A673 (cell line): ENCODE measurements at regions not wholly inside any gene's neighbourhood (a gene's known extent, or its start where the extent isn't known, plus 50 kb on each side); places are given as distances from the start of the nearest gene placed in this dataset.
"Not testable (repeated sequence)": the region's sequence is repeated elsewhere in the genome, so short reads cannot be mapped to it uniquely, and the experiment has no call there.

Experiments
- BruUV-seq: library from RNA; stranded (reverse); fragments of 400-500 nt; replicated peaks from 2 replicates; lab custom pipeline; 2021; lab: Mats Ljungman, UMichigan
- CTCF ChIA-PET: fragments of 300-600 bp; sonication (Branson Sonifier 250); formaldehyde crosslinking; loops from one replicate; lab custom pipeline; 2022; ENCODE audit warnings: antibody characterized with exemption; lab: Charles Lee
- POLR2A ChIA-PET: fragments of 300-600 bp; sonication (Branson Sonifier 250); formaldehyde crosslinking; loops from one replicate; lab custom pipeline; 2022; ENCODE audit warnings: antibody characterized with exemption; ENCODE audit not compliant: low non-redundant PET; lab: Charles Lee
- DNase-seq: peaks from one replicate; pipeline ENCODE4 v3.0.0-alpha.2; 2015; ENCODE audit warnings: low spot score
- H3K27ac ChIP-seq: fragments of 200-600 bp; sonication (generic); 2 replicates; pipeline ENCODE4 v1.5.1; 2016; ENCODE audit warnings: mixed run types, low read depth, mild to moderate bottlenecking, mixed read lengths, antibody characterized with exemption, low read length; ENCODE audit not compliant: poor library complexity, severe bottlenecking
- H3K27me3 ChIP-seq: fragments of 200-600 bp; sonication (generic); replicated peaks from 2 replicates; pipeline ENCODE4 v1.6.1; 2017; ENCODE audit warnings: mixed run types, low read depth, mild to moderate bottlenecking, mixed read lengths, antibody characterized with exemption, low read length; ENCODE audit not compliant: insufficient read depth, poor library complexity
- H3K36me3 ChIP-seq: fragments of 200-600 bp; sonication (generic); 2 replicates; pipeline ENCODE4 v1.6.1; 2016; ENCODE audit warnings: mixed run types, mild to moderate bottlenecking, mixed read lengths, antibody characterized with exemption, low read length; ENCODE audit not compliant: insufficient read depth, poor library complexity, severe bottlenecking
- H3K4me1 ChIP-seq: fragments of 200-600 bp; sonication (generic); 2 replicates; pipeline ENCODE4 v1.6.1; 2017; ENCODE audit warnings: mixed run types, mild to moderate bottlenecking, mixed read lengths, antibody characterized with exemption, low read length; ENCODE audit not compliant: insufficient read depth, poor library complexity, severe bottlenecking
- H3K4me3 ChIP-seq: fragments of 200-600 bp; sonication (generic); 2 replicates; pipeline ENCODE4 v1.5.1; 2016; ENCODE audit warnings: low read depth, mixed run types, mild to moderate bottlenecking, mixed read lengths, low read length; ENCODE audit not compliant: poor library complexity, severe bottlenecking
- H3K9me3 ChIP-seq: fragments of 200-600 bp; sonication (generic); 2 replicates; pipeline ENCODE4 v1.6.1; 2016; ENCODE audit warnings: mixed run types, low read depth, mild to moderate bottlenecking, mixed read lengths, antibody characterized with exemption, low read length; ENCODE audit not compliant: poor library complexity, severe bottlenecking
- EZH2 ChIP-seq: fragments of 200-600 bp; sonication (generic); IDR thresholded peaks from 2 replicates; pipeline ENCODE4 v1.6.1; 2017; ENCODE audit warnings: borderline replicate concordance, low read depth, mild to moderate bottlenecking, mixed read lengths, antibody characterized with exemption, low read length; ENCODE audit not compliant: poor library complexity, severe bottlenecking
- intact Hi-C: fragments of 100-400 bp; cut with micrococcal nuclease; formaldehyde crosslinking; loops from one replicate; pipeline ENCODE4 v1.10.0; 2022; ENCODE audit not compliant: unreplicated experiment
- TF ChIP-seq, protein P1 (sequence below): fragments of 300-800, 200-600 bp; sonication (generic); conservative IDR thresholded peaks from 2 replicates; pipeline ENCODE4 v1.5.1; 2017; ENCODE audit warnings: low read depth, mild to moderate bottlenecking, antibody characterized with exemption, low read length, moderate library complexity, mixed read lengths

DNA sequence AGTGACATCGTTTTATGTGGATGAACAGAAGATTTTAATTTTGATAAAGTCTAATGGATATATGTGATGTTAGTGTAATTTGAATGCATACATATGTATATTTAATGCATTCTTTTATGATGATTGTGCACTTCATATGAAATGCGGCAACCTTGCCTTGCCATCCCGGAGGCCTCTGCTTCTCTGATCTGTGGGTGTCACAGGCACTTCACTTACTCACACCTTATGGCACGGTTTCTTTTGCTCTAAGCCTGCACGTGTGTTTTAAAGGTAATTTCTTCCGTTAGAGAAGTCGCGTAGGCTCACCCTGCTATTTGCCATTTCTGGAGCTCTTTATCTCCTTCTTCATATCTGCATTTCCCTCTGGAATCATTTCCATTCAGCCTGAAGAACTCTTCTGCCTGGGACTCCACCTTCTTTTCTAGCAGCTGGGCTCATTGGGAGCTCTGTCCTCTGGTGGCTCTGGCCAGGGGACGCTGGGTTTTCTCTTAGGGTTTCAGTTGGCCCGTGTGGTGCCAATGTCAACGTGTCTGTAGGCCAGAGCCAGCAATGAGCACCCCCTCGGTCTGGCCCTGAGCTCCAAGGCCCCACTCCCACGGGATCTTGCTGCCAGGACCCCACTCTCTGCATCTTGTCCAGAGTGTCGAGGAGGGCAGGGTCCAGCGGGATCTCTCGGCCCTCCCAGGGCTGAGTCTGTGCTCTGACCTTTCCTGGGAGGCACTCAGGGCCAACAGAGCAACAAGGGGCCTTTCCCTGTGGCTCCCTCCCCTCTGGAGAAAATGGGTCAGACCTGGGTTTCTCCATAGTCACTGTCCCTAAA is 97.3 kb downstream of the RTP5 start:
- TF ChIP-seq, protein P1, sequence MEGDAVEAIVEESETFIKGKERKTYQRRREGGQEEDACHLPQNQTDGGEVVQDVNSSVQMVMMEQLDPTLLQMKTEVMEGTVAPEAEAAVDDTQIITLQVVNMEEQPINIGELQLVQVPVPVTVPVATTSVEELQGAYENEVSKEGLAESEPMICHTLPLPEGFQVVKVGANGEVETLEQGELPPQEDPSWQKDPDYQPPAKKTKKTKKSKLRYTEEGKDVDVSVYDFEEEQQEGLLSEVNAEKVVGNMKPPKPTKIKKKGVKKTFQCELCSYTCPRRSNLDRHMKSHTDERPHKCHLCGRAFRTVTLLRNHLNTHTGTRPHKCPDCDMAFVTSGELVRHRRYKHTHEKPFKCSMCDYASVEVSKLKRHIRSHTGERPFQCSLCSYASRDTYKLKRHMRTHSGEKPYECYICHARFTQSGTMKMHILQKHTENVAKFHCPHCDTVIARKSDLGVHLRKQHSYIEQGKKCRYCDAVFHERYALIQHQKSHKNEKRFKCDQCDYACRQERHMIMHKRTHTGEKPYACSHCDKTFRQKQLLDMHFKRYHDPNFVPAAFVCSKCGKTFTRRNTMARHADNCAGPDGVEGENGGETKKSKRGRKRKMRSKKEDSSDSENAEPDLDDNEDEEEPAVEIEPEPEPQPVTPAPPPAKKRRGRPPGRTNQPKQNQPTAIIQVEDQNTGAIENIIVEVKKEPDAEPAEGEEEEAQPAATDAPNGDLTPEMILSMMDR, result no peak
- TF ChIP-seq EZH2, result no peak
- Histone ChIP-seq H3K9me3 (no peaks in the 10 kb centered on the region), H3K27ac (peak overlapping the region; percentile 63), H3K4me1 (peaks cover 29% of the 10 kb centered on the region), H3K27me3 (no peaks in the 10 kb centered on the region), H3K4me3 (no peak overlapping the region), H3K36me3 (peaks cover 2% of the 10 kb centered on the region)
- CTCF ChIA-PET, result no interaction called here
- no TSS peak for BruUV-seq
- POLR2A ChIA-PET, result no interaction called here
- no peak for DNase-seq
- intact Hi-C loops, result no loop called here

DNA sequence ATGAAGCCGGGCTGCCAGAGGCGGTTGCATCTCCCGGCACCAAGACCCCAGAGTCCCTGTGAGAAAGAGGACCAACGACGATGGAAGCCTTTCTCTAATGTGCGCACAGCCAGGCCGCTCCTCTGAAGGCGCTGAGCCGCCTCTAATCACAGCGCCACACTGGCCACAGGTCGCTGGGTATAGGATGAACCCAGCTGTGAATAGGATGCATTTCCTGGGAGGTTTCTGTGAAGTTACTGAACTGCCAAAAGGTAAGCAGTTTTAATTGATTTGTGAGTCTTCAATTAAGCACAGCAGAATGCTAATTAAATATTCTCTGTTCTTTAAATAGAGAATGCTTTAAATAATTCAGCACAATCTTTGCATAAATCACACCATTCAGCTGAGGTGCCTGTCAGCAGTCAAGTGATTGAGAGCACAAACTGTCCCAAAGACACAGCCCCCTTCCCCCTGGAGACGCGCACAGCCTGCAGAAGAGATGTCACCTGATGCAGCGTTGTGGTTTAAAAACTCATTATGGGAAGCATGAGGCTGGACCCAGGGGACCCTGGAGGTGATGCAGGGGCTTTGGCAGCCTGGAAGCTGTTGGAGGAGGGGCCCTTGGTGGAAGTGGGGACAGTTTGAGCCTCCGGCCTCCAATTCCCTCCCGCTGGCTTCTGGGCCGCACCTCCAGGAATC is 98.1 kb downstream of the RTP5 start:
- H3K36me3 ChIP-seq, result peaks cover 10% of the 10 kb centered on the region
- no peak for TF ChIP-seq EZH2
- TF ChIP-seq, protein P1, result no peak
- H3K9me3 ChIP-seq, result no peaks in the 10 kb centered on the region
- H3K4me3 ChIP-seq, result no peak overlapping the region
- POLR2A ChIA-PET, result no interaction called here
- CTCF ChIA-PET, result no interaction called here
- no peak overlapping the region for H3K27ac ChIP-seq
- DNase-seq, result no peak
- BruUV-seq, result no TSS peak
- H3K4me1 ChIP-seq, result peaks cover 29% of the 10 kb centered on the region
- no peaks in the 10 kb centered on the region for H3K27me3 ChIP-seq
- intact Hi-C loops, result no loop called here

DNA sequence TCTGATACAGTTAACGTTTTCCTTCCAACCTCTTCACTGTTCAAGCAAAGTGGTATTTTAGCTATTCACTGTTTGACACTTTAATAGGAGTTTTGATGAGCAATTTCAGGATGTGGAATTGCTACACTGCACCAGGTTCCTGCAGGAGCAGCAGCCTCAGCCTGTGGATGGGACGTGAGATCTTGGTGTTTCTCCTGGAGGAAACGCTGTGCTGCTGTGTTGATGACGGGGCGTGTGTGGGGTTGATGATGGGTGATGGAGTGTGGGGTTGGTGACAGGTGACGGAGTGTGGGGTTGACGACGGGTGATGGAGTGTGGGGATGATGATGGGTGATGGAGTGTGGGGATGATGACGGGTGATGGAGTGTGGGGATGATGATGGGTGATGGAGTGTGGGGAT is 98.9 kb downstream of the RTP5 start:
- DNase-seq, result no peak
- intact Hi-C loops, result no loop called here
- TF ChIP-seq, protein P1, result no peak
- TF ChIP-seq EZH2, result no peak
- POLR2A ChIA-PET, result no interaction called here
- peaks cover 29% of the 10 kb centered on the region for H3K4me1 ChIP-seq
- no peak overlapping the region for H3K27ac ChIP-seq
- CTCF ChIA-PET, result no interaction called here
- no peaks in the 10 kb centered on the region for H3K9me3 ChIP-seq
- no peaks in the 10 kb centered on the region for H3K27me3 ChIP-seq
- no peak overlapping the region for H3K4me3 ChIP-seq
- no TSS peak for BruUV-seq
- peaks cover 12% of the 10 kb centered on the region for H3K36me3 ChIP-seq

DNA sequence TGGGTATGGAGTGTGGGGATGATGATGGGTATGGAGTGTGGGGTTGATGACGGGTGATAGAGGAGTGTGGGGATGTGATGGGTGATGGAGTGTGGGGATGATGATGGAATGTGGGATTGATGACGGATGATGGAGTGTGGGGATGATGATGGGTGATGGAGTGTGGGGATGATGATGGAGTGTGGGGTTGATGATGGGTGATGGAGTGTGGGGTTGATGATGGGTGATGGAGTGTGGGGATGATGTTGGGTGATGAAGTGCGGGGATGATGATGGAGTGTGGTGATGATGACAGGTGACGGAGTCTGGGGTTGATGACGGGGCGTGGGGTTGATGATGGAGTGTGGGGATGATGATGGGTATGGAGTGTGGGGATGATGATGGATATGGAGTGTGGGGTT is 99.7 kb downstream of the RTP5 start:
- CTCF ChIA-PET, H3K9me3 ChIP-seq, POLR2A ChIA-PET, H3K27ac ChIP-seq, DNase-seq, H3K27me3 ChIP-seq, intact Hi-C loops, BruUV-seq, H3K4me3 ChIP-seq: not testable (repeated sequence)
- peaks cover 29% of the 10 kb centered on the region for H3K4me1 ChIP-seq
- peaks cover 17% of the 10 kb centered on the region for H3K36me3 ChIP-seq
